Ovary (tissue), 7 donors: ENCODE measurements at regions not wholly inside any gene's neighbourhood (a gene's known extent, or its start where the extent isn't known, plus 50 kb on each side); places are given as distances from the start of the nearest gene placed in this dataset.
"Not testable (repeated sequence)": the region's sequence is repeated elsewhere in the genome, so short reads cannot be mapped to it uniquely, and the experiment has no call there.

Experiments
- DNase-seq, 5 donors: peaks; one replicate each; pipeline ENCODE4 v3.0.0-alpha.2; 2019 to 2020
- H3K27ac ChIP-seq, 2 donors: fragments of 200-600 bp; one replicate each; pipeline versions ENCODE4 v1.5.1 to v1.8.0; 2019 to 2022
- H3K27me3 ChIP-seq: fragments of 200-600 bp; one replicate; pipeline ENCODE4 v1.8.0; 2022
- H3K36me3 ChIP-seq: fragments of 200-600 bp; sonication (generic); one replicate; pipeline ENCODE4 v1.5.1; 2019
- H3K4me1 ChIP-seq: one replicate; pipeline ENCODE4 v1.8.1; 2013; ENCODE audit warnings: mild to moderate bottlenecking, moderate library complexity; ENCODE audit not compliant: insufficient read depth
- H3K4me3 ChIP-seq: fragments of 200-600 bp; sonication (generic); one replicate; pipeline ENCODE4 v1.5.1; 2017
- H3K9me3 ChIP-seq, 2 donors: fragments of 200-600 bp in 1 of 2; sonication (generic) in 1 of 2; one replicate each; pipeline versions ENCODE4 v1.5.1 to v1.8.1; 2013 to 2019; ENCODE audit warnings: mild to moderate bottlenecking in 1 of 2, moderate library complexity in 1 of 2
- EP300 ChIP-seq: sonication (generic); formaldehyde crosslinking; IDR thresholded peaks from one replicate; pipeline ENCODE4 v1.6.1; 2017; ENCODE audit warnings: antibody characterized with exemption
- POLR2A ChIP-seq: fragments of 450-650 bp; IDR thresholded peaks from one replicate; pipeline ENCODE4 v1.6.1; 2017; ENCODE audit warnings: antibody characterized with exemption, mild to moderate bottlenecking, moderate library complexity
- WGBS, 3 donors: extraction: QIAGEN DNeasy Blood & Tissue Kit in 1 of 3; methylation state at CpG; one replicate each; pipeline versions ENCODE4 v1.1.5 to v1.1.7; 2013 to 2017; 5-methylcytosine and 5-hydroxymethylcytosine counted together
- intact Hi-C, 4 donors: fragments of 100-400 bp; cut with DNase I; formaldehyde crosslinking; loops; one replicate each; pipeline versions ENCODE4 v1.11.0 to v1.15.1; 2022 to 2023
- TF ChIP-seq, protein P1 (sequence below), 3 donors: fragments of 450-650 bp in 2 of 3; fragments of 200-600 bp in 1 of 3; IDR thresholded peaks; one replicate each; pipeline versions ENCODE4 v1.5.1 to v1.8.0; 2016 to 2022; ENCODE audit warnings: antibody characterized with exemption in 3 of 3, mild to moderate bottlenecking in 1 of 3
- donor health status: DM: no; HTN: no; CAD: no; lungs with moderate emphysema.
- donor health status: DM: no; HTN: no; CAD: no.
- donor health status: Bipolar disorder and iron deficiency.
- donor health status: DM: no; HTN: no; CAD: no.
- donor health status: DM: yes; HTN: yes; CAD: no.

DNA sequence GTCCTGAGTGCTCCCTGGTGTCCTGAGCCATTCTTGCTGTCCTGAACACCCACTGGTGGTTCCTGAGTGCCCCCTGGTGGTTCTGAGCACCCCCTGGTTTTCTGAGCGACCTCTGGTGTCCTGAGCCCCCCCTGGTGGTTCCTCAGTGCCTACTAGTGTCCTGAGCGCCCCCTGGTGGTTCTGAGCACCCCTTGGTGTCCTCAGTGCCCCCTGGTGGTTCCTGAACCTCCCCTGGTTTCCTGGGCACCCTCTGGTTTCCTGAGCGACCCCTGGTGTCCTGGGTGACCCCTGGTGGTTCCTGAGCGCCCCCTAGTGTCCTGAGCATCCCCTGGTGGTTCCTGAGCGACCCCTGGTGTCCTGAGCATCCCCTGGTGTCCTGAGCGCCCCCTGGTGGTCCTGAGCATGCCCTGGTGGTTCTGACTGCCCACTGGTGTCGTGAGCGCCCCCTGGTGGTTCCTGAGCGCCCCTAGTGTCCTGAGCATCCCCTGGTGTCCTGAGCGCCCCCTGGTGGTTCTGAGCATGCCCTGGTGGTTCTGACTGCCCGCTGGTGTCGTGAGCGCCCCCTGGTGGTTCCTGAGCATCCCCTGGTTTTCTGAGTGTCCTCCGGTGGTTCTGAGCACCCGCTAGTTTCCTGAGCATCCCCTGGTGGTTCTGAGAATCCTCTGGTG lies 473.1 kb downstream of the TMEM121 start:
- no peak for TF ChIP-seq POLR2A
- TF ChIP-seq, protein P1, sequence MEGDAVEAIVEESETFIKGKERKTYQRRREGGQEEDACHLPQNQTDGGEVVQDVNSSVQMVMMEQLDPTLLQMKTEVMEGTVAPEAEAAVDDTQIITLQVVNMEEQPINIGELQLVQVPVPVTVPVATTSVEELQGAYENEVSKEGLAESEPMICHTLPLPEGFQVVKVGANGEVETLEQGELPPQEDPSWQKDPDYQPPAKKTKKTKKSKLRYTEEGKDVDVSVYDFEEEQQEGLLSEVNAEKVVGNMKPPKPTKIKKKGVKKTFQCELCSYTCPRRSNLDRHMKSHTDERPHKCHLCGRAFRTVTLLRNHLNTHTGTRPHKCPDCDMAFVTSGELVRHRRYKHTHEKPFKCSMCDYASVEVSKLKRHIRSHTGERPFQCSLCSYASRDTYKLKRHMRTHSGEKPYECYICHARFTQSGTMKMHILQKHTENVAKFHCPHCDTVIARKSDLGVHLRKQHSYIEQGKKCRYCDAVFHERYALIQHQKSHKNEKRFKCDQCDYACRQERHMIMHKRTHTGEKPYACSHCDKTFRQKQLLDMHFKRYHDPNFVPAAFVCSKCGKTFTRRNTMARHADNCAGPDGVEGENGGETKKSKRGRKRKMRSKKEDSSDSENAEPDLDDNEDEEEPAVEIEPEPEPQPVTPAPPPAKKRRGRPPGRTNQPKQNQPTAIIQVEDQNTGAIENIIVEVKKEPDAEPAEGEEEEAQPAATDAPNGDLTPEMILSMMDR (IDR thresholded peaks at IDR 0.05) = no peak
- Histone ChIP-seq H3K27me3 (no peaks in the 10 kb centered on the region), H3K4me3 (no peak overlapping the region), H3K36me3 (no peaks in the 10 kb centered on the region), H3K4me1 (no peaks in the 10 kb centered on the region), H3K9me3 (no peaks in the 10 kb centered on the region), H3K27ac (no peak overlapping the region)
- 58 to 74% (median 62%) methylated on average over 13 to 15 of the region's 15 CpGs for WGBS, 3 donors
- peak in 2 of 5 donors; percentile 22 to 26 for DNase-seq
- intact Hi-C loops = no loop called here

DNA sequence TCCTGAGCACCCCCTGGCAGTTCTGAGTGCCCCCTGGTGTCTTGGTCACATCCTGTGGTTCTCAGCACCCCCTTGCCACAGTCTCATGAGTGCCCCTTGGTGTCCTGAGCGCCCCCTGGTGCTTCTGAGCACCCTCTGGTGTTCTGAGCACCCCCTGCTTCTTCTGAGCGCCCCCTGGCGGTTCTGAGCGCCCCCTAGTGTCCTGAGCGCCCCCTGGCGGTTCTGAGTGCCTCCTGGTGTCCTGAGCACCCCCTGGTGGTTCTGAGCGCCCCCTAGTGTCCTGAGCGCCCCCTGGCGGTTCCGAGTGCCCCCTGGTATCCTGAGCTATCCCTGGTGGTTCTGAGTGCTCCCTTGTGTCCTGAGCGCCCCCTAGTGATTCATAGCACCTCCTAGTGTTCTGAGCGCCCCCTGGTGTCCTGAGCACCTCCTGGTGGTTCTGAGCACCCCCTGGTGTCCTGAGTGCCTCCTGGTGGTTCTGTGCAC lies 473.7 kb downstream of the TMEM121 start:
- intact Hi-C loops, H3K36me3 ChIP-seq, H3K27ac ChIP-seq, H3K4me1 ChIP-seq, DNase-seq, H3K9me3 ChIP-seq, H3K4me3 ChIP-seq, H3K27me3 ChIP-seq: not testable (repeated sequence)
- 51 to 60% (median 53%) methylated on average over 6 to 12 of the region's 12 CpGs for WGBS, 3 donors

DNA sequence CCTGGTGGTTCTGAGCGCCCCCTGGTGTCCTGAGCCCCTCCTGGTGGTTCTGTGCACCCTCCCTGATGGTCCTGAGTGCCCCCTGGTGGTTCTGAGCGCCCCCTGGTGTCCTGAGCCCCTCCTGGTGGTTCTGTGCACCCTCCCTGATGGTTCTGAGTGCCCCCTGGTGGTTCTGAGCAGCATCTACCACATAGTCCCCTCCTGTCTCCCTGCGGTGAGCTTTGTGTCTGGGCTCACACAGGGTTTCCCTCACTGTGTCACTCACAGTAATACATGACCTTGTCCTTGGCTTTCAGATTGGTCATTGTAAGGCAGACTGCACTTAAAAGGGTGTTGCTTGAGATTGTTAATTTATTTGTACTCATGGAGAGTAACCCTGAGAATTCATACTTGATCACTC lies 474.9 kb downstream of the TMEM121 start:
- H3K36me3 ChIP-seq, H3K27ac ChIP-seq, H3K9me3 ChIP-seq, H3K27me3 ChIP-seq, H3K4me3 ChIP-seq, H3K4me1 ChIP-seq, intact Hi-C loops, DNase-seq: not testable (repeated sequence)
- WGBS, 3 donors = 50 to 79% methylated on average over 2 of the region's 3 CpGs; no CpG with 5 or more reads in 1 of the 3 donors

DNA sequence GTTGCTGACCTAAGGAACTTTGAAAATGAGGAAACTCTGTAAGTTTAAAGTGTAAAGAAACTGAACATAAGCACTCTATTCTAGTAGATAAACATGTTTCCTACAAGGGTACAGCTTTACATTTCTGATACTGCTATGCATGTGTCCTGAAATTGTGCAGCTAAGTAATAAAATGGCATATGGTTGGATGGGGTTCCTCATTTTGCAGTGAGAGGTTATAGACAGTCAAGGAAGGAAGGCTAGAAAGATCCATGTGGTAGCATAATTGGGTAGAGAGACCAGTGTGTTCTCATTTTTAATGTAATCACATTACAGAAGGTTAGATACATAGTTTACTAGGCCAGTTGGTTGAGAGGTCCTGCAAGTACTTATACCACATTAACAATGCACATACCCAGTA lies 477.0 kb downstream of the TMEM121 start:
- no peaks in the 10 kb centered on the region for H3K27me3 ChIP-seq
- no peak for TF ChIP-seq EP300
- no peak for TF ChIP-seq POLR2A
- TF ChIP-seq, protein P1 (IDR thresholded peaks at IDR 0.05) = no peak
- DNase-seq = no peak
- H3K4me3 ChIP-seq = no peak overlapping the region
- H3K4me1 ChIP-seq = no peaks in the 10 kb centered on the region
- H3K9me3 ChIP-seq = no peaks in the 10 kb centered on the region
- no peak overlapping the region for H3K27ac ChIP-seq
- intact Hi-C loops = no loop called here
- no peaks in the 10 kb centered on the region for H3K36me3 ChIP-seq

DNA sequence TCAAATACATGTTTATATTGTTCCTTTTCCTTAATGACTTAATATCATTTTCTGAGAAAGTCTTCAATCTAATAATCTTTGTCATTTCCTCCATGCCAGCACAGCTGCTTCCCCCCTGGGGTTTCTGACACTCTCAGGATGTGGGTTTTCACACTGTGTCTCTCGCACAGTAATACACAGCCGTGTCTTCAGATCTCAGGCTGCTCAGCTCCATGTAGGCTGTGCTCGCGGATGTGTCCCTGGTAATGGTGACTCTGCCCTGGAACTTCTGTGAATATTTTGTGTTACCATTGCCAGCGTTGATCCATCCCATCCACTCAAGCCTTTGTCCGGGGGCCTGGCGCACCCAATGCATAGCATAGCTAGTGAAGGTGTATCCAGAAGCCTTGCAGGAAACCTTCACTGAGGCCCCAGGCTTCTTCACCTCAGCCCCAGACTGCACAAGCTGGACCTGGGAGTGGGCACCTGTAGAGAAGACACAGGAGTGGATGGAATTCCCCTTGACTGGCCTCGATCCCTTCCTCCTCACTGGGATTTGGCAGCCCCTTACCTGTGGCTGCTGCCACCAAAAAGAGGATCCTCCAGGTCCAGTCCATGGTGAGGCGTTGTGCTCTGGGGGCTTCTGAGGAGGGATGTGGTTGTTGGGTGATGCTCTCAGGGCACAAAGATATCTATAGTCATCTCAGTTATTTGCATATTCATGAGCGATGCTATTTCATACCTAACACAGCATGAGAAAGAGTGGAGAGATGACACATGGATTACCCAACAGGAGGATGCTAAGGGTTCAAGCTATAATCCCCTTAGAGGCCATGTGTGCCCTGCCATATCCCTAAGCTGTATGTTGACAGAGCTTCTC lies 478.8 kb downstream of the TMEM121 start:
- H3K27ac ChIP-seq, H3K4me1 ChIP-seq, H3K9me3 ChIP-seq, H3K4me3 ChIP-seq, intact Hi-C loops, H3K27me3 ChIP-seq, H3K36me3 ChIP-seq, DNase-seq: not testable (repeated sequence)
- 61 to 73% (median 64%) methylated on average over 10 of the region's 10 CpGs for WGBS, 3 donors

DNA sequence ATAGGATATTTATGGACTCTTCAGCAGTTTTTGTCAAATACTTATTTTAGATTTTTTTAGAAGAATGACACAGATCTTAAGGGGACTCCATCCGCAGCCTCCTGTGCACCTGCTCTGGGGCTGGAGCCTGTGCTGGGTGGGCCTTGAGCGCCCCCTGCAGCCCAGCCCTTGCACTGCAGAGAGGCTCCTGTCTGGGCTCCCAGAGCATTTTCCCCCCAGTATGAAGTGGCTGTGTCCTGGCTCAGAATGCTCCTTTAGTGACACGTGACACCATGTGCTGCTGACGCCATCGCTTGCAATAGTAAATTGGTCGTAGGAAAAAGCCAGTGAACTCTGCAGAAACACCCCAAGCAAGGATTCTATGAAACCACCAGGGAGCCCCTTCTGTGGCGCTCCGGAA lies 479.7 kb downstream of the TMEM121 start:
- H3K36me3 ChIP-seq, intact Hi-C loops, H3K9me3 ChIP-seq, H3K4me3 ChIP-seq, DNase-seq, H3K27ac ChIP-seq, H3K4me1 ChIP-seq, H3K27me3 ChIP-seq: not testable (repeated sequence)
- WGBS, 3 donors = 38 to 58% (median 54%) methylated on average over 8 of the region's 8 CpGs

DNA sequence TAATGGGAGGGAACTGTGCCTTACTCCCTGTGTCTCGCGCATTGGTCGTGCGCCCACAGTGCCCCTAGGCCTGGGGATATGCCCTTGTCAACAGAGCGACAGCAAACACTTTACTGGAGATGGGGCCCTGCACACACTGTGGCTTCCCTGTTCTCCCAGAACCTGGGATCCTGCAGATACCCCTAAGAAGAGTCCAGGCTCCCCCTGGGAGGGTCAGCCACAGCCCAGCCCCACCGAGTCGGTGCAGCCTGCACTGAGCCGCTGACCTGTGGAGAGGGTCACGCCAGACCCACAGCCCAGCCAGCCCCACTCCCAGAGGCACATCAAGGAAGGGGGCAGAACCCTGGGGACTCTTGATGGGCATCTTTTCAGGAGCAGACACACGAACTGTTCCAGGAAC lies 480.3 kb downstream of the TMEM121 start:
- H3K36me3 ChIP-seq, DNase-seq, H3K4me1 ChIP-seq, H3K27me3 ChIP-seq, H3K4me3 ChIP-seq, H3K9me3 ChIP-seq, intact Hi-C loops, H3K27ac ChIP-seq: not testable (repeated sequence)
- WGBS, 3 donors = 79 to 86% (median 84%) methylated on average over 9 to 10 of the region's 10 CpGs
